GM12891 (cell line): ENCODE measurements at regions not wholly inside any gene's neighbourhood (a gene's known extent, or its start where the extent isn't known, plus 50 kb on each side); places are given as distances from the start of the nearest gene placed in this dataset.

Experiments used
- PAX5 ChIP-seq: IDR thresholded peaks from 2 replicates; pipeline ENCODE4 v1.6.1; 2011; ENCODE audit warnings: low read length, moderate library complexity, mild to moderate bottlenecking; ENCODE audit not compliant: insufficient read depth, severe bottlenecking
- POLR2A ChIP-seq: IDR thresholded peaks from 2 replicates; pipeline ENCODE4 v1.6.1; 2011; ENCODE audit warnings: low read depth, low read length, control low read depth
- POLR2AphosphoS5 ChIP-seq: IDR thresholded peaks from 2 replicates; pipeline ENCODE4 v1.6.1; 2011; ENCODE audit warnings: low read depth, low read length, control low read depth
- POU2F2 ChIP-seq: IDR thresholded peaks from 2 replicates; pipeline ENCODE4 v1.6.1; 2011; ENCODE audit warnings: low read depth, mild to moderate bottlenecking, control low read depth, low read length, moderate library complexity
- SPI1 ChIP-seq: IDR thresholded peaks from 2 replicates; pipeline ENCODE4 v1.6.1; 2011; ENCODE audit warnings: low read depth, low read length, control low read depth
- TAF1 ChIP-seq: IDR thresholded peaks from 2 replicates; pipeline ENCODE4 v1.6.1; 2011; ENCODE audit warnings: low read depth, low read length, control low read depth

- TF ChIP-seq POLR2A (no peak), SPI1 (no peak), POLR2AphosphoS5 (no peak), TAF1 (no peak), PAX5 (no peak), POU2F2 (no peak)
Measured at GRCh38 chr7:27434756-27435400, 192.3 kb downstream of the EVX1 start.
